Progenitor cell of endocrine pancreas (in vitro differentiated cells): ENCODE measurements at regions not wholly inside any gene's neighbourhood (a gene's known extent, or its start where the extent isn't known, plus 50 kb on each side); places are given as distances from the start of the nearest gene placed in this dataset.

Experiments
- DNase-seq: peaks from one replicate; pipeline ENCODE4 v3.0.0; 2021; ENCODE audit warnings: low spot score; ENCODE audit not compliant: unreplicated experiment
- H3K27ac Mint-ChIP-seq: 2 replicates; pipeline ENCODE4 v1.8.0; 2021; ENCODE audit warnings: mild to moderate bottlenecking, moderate library complexity, mixed read lengths
- H3K27me3 Mint-ChIP-seq: 2 replicates; pipeline ENCODE4 v1.8.0; 2021; ENCODE audit warnings: mixed read lengths
- H3K36me3 Mint-ChIP-seq: 2 replicates; pipeline ENCODE4 v1.8.0; 2022; ENCODE audit warnings: mixed read lengths; ENCODE audit not compliant: insufficient read depth
- H3K4me1 Mint-ChIP-seq: 2 replicates; pipeline ENCODE4 v1.8.0; 2021; ENCODE audit warnings: low read depth, mixed read lengths
- H3K4me3 Mint-ChIP-seq: 2 replicates; pipeline ENCODE4 v1.8.0; 2021; ENCODE audit warnings: low read depth, mild to moderate bottlenecking, moderate library complexity, mixed read lengths
- H3K9me3 Mint-ChIP-seq: 2 replicates; pipeline ENCODE4 v1.8.0; 2021; ENCODE audit warnings: low read depth, mixed read lengths
- CTCF ChIP-seq: fragments of 200-600 bp; sonication (generic); IDR thresholded peaks from one replicate; pipeline ENCODE4 v1.5.0; 2021; ENCODE audit warnings: antibody characterized with exemption, mild to moderate bottlenecking; ENCODE audit not compliant: unreplicated experiment

- no peaks in the 10 kb centered on the region for H3K36me3 Mint-ChIP-seq
- no peak overlapping the region for H3K4me3 Mint-ChIP-seq
- DNase-seq = no peak
These were observed 782.7 kb upstream of the KIF2B start for GRCh38 chr17:53039981-53040380.

GRCh38 chr17:53033297-53033696 is 789.4 kb upstream of the KIF2B start:
- H3K36me3 Mint-ChIP-seq = no peaks in the 10 kb centered on the region
- no peaks in the 10 kb centered on the region for H3K27me3 Mint-ChIP-seq
- no peaks in the 10 kb centered on the region for H3K9me3 Mint-ChIP-seq
- H3K4me1 Mint-ChIP-seq = peaks cover 5% of the 10 kb centered on the region
- H3K4me3 Mint-ChIP-seq = no peak overlapping the region
- TF ChIP-seq CTCF = no peak
- H3K27ac Mint-ChIP-seq = no peak overlapping the region
- DNase-seq = no peak

More at GRCh38 chr17:53039981-53040380, 782.7 kb upstream of the KIF2B start:
- TF ChIP-seq CTCF = no peak
- Mint-ChIP-seq H3K27ac (no peak overlapping the region), H3K27me3 (no peaks in the 10 kb centered on the region), H3K4me1 (no peaks in the 10 kb centered on the region), H3K9me3 (peaks cover 10% of the 10 kb centered on the region)

GRCh38 chr17:53032861-53033271 is 789.9 kb upstream of the KIF2B start:
- H3K4me1 Mint-ChIP-seq = peaks cover 5% of the 10 kb centered on the region
- H3K9me3 Mint-ChIP-seq = no peaks in the 10 kb centered on the region
- TF ChIP-seq CTCF = peak; percentile 80
- no peak overlapping the region for H3K4me3 Mint-ChIP-seq
- H3K27ac Mint-ChIP-seq = no peak overlapping the region
- H3K36me3 Mint-ChIP-seq = no peaks in the 10 kb centered on the region
- H3K27me3 Mint-ChIP-seq = no peaks in the 10 kb centered on the region
- peak; percentile 30 for DNase-seq

- DNase-seq = no peak
- peaks cover 2% of the 10 kb centered on the region for H3K36me3 Mint-ChIP-seq
- TF ChIP-seq CTCF = no peak
- H3K27me3 Mint-ChIP-seq = no peaks in the 10 kb centered on the region
- peaks cover 16% of the 10 kb centered on the region for H3K9me3 Mint-ChIP-seq
- no peak overlapping the region for H3K4me3 Mint-ChIP-seq
- no peak overlapping the region for H3K27ac Mint-ChIP-seq
- peaks cover 2% of the 10 kb centered on the region for H3K4me1 Mint-ChIP-seq
These were observed 805.5 kb upstream of the KIF2B start for GRCh38 chr17:53017227-53017626.

GRCh38 chr17:53016085-53016484 is 806.6 kb upstream of the KIF2B start:
- Mint-ChIP-seq H3K27me3 (no peaks in the 10 kb centered on the region), H3K4me3 (no peak overlapping the region), H3K4me1 (peaks cover 4% of the 10 kb centered on the region), H3K9me3 (peaks cover 16% of the 10 kb centered on the region), H3K36me3 (peaks cover 2% of the 10 kb centered on the region), H3K27ac (no peak overlapping the region)
- DNase-seq = no peak
- no peak for TF ChIP-seq CTCF
